DMS53 (cell line): ENCODE measurements at regions not wholly inside any gene's neighbourhood (a gene's known extent, or its start where the extent isn't known, plus 50 kb on each side); places are given as distances from the start of the nearest gene placed in this dataset.
A peak's percentile ranks its signal among the peaks of the same experiment; 100 is the strongest.

Source experiments
- DNase-seq: peaks from one replicate; lab custom pipeline; 2025; lab: John Stamatoyannopoulos, UW

GRCh38 chr3:132236701-132237651 is 80.2 kb upstream of the ACP3 start:
- DNase-seq: no peak

GRCh38 chr3:132237652-132238032 is 79.6 kb upstream of the ACP3 start:
- DNase-seq: no peak

GRCh38 chr3:132239587-132239986 is 77.6 kb upstream of the ACP3 start:
- DNase-seq: no peak

GRCh38 chr3:132241776-132242514 is 75.3 kb upstream of the ACP3 start:
- no peak for DNase-seq

GRCh38 chr3:132242790-132243189 is 74.4 kb upstream of the ACP3 start:
- no peak for DNase-seq

- peak; percentile 1 for DNase-seq
Measured at GRCh38 chr3:132245552-132246142, 71.6 kb upstream of the ACP3 start.

GRCh38 chr3:132246212-132246611 is 71.0 kb upstream of the ACP3 start:
- DNase-seq: no peak

- DNase-seq: no peak
Measured at GRCh38 chr3:132247211-132247610, 70.0 kb upstream of the ACP3 start.

GRCh38 chr3:132248490-132248889 is 68.7 kb upstream of the ACP3 start:
- peak; percentile 9 for DNase-seq

GRCh38 chr3:132253262-132253878 is 63.8 kb upstream of the ACP3 start:
- peak; percentile 74 for DNase-seq

- DNase-seq: no peak
Measured at GRCh38 chr3:132254076-132254755, 63.0 kb upstream of the ACP3 start.

GRCh38 chr3:132255041-132255745 is 62.0 kb upstream of the ACP3 start:
- peak; percentile 24 for DNase-seq

GRCh38 chr3:132256989-132257388 is 60.2 kb upstream of the ACP3 start:
- peak; percentile 77 for DNase-seq

- no peak for DNase-seq
Measured at GRCh38 chr3:132261506-132261905, 55.7 kb upstream of the ACP3 start.

GRCh38 chr3:132262305-132262704 is 54.9 kb upstream of the ACP3 start:
- DNase-seq: no peak

GRCh38 chr3:132262956-132263355 is 54.3 kb upstream of the ACP3 start:
- DNase-seq: no peak

GRCh38 chr3:132265028-132265427 is 52.2 kb upstream of the ACP3 start:
- DNase-seq: peak; percentile 38

- DNase-seq: no peak
Measured at GRCh38 chr3:132265488-132265887, 51.7 kb upstream of the ACP3 start.

- peak; percentile 43 for DNase-seq
Measured at GRCh38 chr3:132267391-132267993, 49.7 kb upstream of the ACP3 start.
